Nephron progenitor cell (in vitro differentiated cells): ENCODE measurements at regions not wholly inside any gene's neighbourhood (a gene's known extent, or its start where the extent isn't known, plus 50 kb on each side); places are given as distances from the start of the nearest gene placed in this dataset.

Source experiments
- DNase-seq: peaks from one replicate; pipeline ENCODE4 v3.0.0; 2021
- H3K27ac Mint-ChIP-seq: 2 replicates; pipeline ENCODE4 v1.8.0; 2021; ENCODE audit warnings: mild to moderate bottlenecking, moderate library complexity, mixed read lengths
- H3K27me3 Mint-ChIP-seq: 2 replicates; pipeline ENCODE4 v1.8.0; 2021; ENCODE audit warnings: mild to moderate bottlenecking, low read depth, mixed read lengths; ENCODE audit not compliant: poor library complexity
- H3K36me3 Mint-ChIP-seq: 2 replicates; pipeline ENCODE4 v1.8.0; 2021; ENCODE audit warnings: low read depth, mixed read lengths
- H3K4me1 Mint-ChIP-seq: 2 replicates; pipeline ENCODE4 v1.8.0; 2021; ENCODE audit warnings: mixed read lengths
- H3K4me3 Mint-ChIP-seq: 2 replicates; pipeline ENCODE4 v1.8.0; 2021; ENCODE audit warnings: mild to moderate bottlenecking, moderate library complexity, mixed read lengths
- H3K9me3 Mint-ChIP-seq: 2 replicates; pipeline ENCODE4 v1.8.0; 2021; ENCODE audit warnings: mild to moderate bottlenecking, moderate library complexity, mixed read lengths
- CTCF ChIP-seq: fragments of 200-600 bp; sonication (generic); IDR thresholded peaks from 2 replicates; pipeline ENCODE4 v1.5.0; 2021; ENCODE audit warnings: antibody characterized with exemption

- H3K27me3 Mint-ChIP-seq, result peaks cover 30% of the 10 kb centered on the region
- DNase-seq, result no peak
- H3K9me3 Mint-ChIP-seq, result peaks cover 17% of the 10 kb centered on the region
- H3K4me1 Mint-ChIP-seq, result peaks cover 18% of the 10 kb centered on the region
- H3K27ac Mint-ChIP-seq, result no peak overlapping the region
- H3K36me3 Mint-ChIP-seq, result no peaks in the 10 kb centered on the region
- no peak overlapping the region for H3K4me3 Mint-ChIP-seq
- no peak for TF ChIP-seq CTCF
Observed at GRCh38 chr20:23198815-23199214, 112.7 kb upstream of the CD93 start.

GRCh38 chr20:23197836-23198235 lies 111.7 kb upstream of the CD93 start:
- Mint-ChIP-seq H3K27ac (no peak overlapping the region), H3K9me3 (peaks cover 17% of the 10 kb centered on the region), H3K36me3 (no peaks in the 10 kb centered on the region), H3K4me1 (peaks cover 18% of the 10 kb centered on the region), H3K4me3 (no peak overlapping the region), H3K27me3 (peaks cover 23% of the 10 kb centered on the region)
- no peak for TF ChIP-seq CTCF
- DNase-seq, result no peak

GRCh38 chr20:23195636-23196035 lies 109.5 kb upstream of the CD93 start:
- Mint-ChIP-seq H3K27ac (no peak overlapping the region), H3K4me1 (peaks cover 12% of the 10 kb centered on the region), H3K9me3 (peaks cover 17% of the 10 kb centered on the region), H3K27me3 (peaks cover 13% of the 10 kb centered on the region), H3K36me3 (no peaks in the 10 kb centered on the region), H3K4me3 (no peak overlapping the region)
- no peak for DNase-seq
- TF ChIP-seq CTCF, result no peak

GRCh38 chr20:23193801-23194384 lies 107.8 kb upstream of the CD93 start:
- Mint-ChIP-seq H3K9me3 (peaks cover 17% of the 10 kb centered on the region), H3K27ac (no peak overlapping the region), H3K4me3 (no peak overlapping the region), H3K36me3 (no peaks in the 10 kb centered on the region), H3K27me3 (peaks cover 7% of the 10 kb centered on the region), H3K4me1 (peaks cover 9% of the 10 kb centered on the region)
- no peak for TF ChIP-seq CTCF
- no peak for DNase-seq

GRCh38 chr20:23192469-23192868 lies 106.3 kb upstream of the CD93 start:
- DNase-seq, result no peak
- no peaks in the 10 kb centered on the region for H3K36me3 Mint-ChIP-seq
- H3K4me3 Mint-ChIP-seq, result no peak overlapping the region
- peaks cover 17% of the 10 kb centered on the region for H3K9me3 Mint-ChIP-seq
- H3K4me1 Mint-ChIP-seq, result no peaks in the 10 kb centered on the region
- peaks cover 3% of the 10 kb centered on the region for H3K27me3 Mint-ChIP-seq
- no peak overlapping the region for H3K27ac Mint-ChIP-seq
- TF ChIP-seq CTCF, result no peak

- Mint-ChIP-seq H3K4me1 (no peaks in the 10 kb centered on the region), H3K27ac (no peak overlapping the region), H3K36me3 (no peaks in the 10 kb centered on the region), H3K27me3 (no peaks in the 10 kb centered on the region), H3K4me3 (no peak overlapping the region), H3K9me3 (peaks cover 5% of the 10 kb centered on the region)
- DNase-seq, result no peak
- no peak for TF ChIP-seq CTCF
Observed at GRCh38 chr20:23190557-23190956, 104.4 kb upstream of the CD93 start.
